SK-MEL-5 (cell line): ENCODE measurements at regions not wholly inside any gene's neighbourhood (a gene's known extent, or its start where the extent isn't known, plus 50 kb on each side); places are given as distances from the start of the nearest gene placed in this dataset.

ENCODE experiments used
- DNase-seq: peaks from one replicate; pipeline ENCODE4 v3.0.0-alpha.2; 2016; ENCODE audit warnings: low read depth, low spot score
- in situ Hi-C: cut with HindIII; loops from 2 replicates; pipeline ENCODE4 v1.10.0; 2016; ENCODE audit warnings: low sequenced_read_pairs, high pct_unique_total_duplicates, low pct_unique_long_range_greater_than_20kb

- in situ Hi-C loops, result no loop called here
- peak; percentile 11 for DNase-seq
Measured at GRCh38 chr5:64110222-64110621, 55.4 kb upstream of the RNF180 start.

- in situ Hi-C loops, result no loop called here
- DNase-seq, result no peak
Measured at GRCh38 chr5:64108674-64109073, 57.0 kb upstream of the RNF180 start.

- no peak for DNase-seq
- in situ Hi-C loops, result no loop called here
Measured at GRCh38 chr5:64100203-64100602, 65.4 kb upstream of the RNF180 start.

- no peak for DNase-seq
- in situ Hi-C loops, result no loop called here
Measured at GRCh38 chr5:64096771-64097170, 68.9 kb upstream of the RNF180 start.

GRCh38 chr5:64077589-64077988, 88.1 kb upstream of the RNF180 start:
- in situ Hi-C loops, result no loop called here
- DNase-seq, result no peak

- in situ Hi-C loops, result no loop called here
- DNase-seq, result peak; percentile 67
Measured at GRCh38 chr5:64074533-64074932, 91.1 kb upstream of the RNF180 start.

- DNase-seq, result no peak
- in situ Hi-C loops, result no loop called here
Measured at GRCh38 chr5:64069486-64069885, 96.2 kb upstream of the RNF180 start.

GRCh38 chr5:64050296-64050695, 88.1 kb upstream of the HTR1A start:
- in situ Hi-C loops, result no loop called here
- DNase-seq, result no peak

- peak; percentile 6 for DNase-seq
- in situ Hi-C loops, result no loop called here
Measured at GRCh38 chr5:64040490-64040889, 78.2 kb upstream of the HTR1A start.

- no peak for DNase-seq
- in situ Hi-C loops, result no loop called here
Measured at GRCh38 chr5:64026493-64026892, 64.2 kb upstream of the HTR1A start.

- DNase-seq, result no peak
- in situ Hi-C loops, result no loop called here
Measured at GRCh38 chr5:64019746-64020145, 57.5 kb upstream of the HTR1A start.

- no peak for DNase-seq
- in situ Hi-C loops, result no loop called here
Measured at GRCh38 chr5:64018966-64019365, 56.7 kb upstream of the HTR1A start.

GRCh38 chr5:64015824-64016223, 53.6 kb upstream of the HTR1A start:
- no peak for DNase-seq
- in situ Hi-C loops, result no loop called here
